Lower leg skin (tissue), 3 donors: ENCODE measurements at regions not wholly inside any gene's neighbourhood (a gene's known extent, or its start where the extent isn't known, plus 50 kb on each side); places are given as distances from the start of the nearest gene placed in this dataset.

Source experiments
- CTCF ChIP-seq, 3 donors: fragments of 450-650 bp; IDR thresholded peaks; one replicate each; pipeline ENCODE4 v1.5.1; 2016; ENCODE audit warnings: antibody characterized with exemption in 3 of 3, mild to moderate bottlenecking in 3 of 3, moderate library complexity in 2 of 3
- POLR2A ChIP-seq, 2 donors: fragments of 450-650 bp; IDR thresholded peaks; one replicate each; pipeline ENCODE4 v1.6.1; 2016 to 2017; ENCODE audit warnings: antibody characterized with exemption in 2 of 2, mild to moderate bottlenecking in 1 of 2, moderate library complexity in 1 of 2

- no peak for TF ChIP-seq CTCF (IDR thresholded peaks at IDR 0.05)
- no peak for TF ChIP-seq POLR2A (IDR thresholded peaks at IDR 0.05)
Observed at GRCh38 chr2:208619993-208620392, 213.4 kb downstream of the PTH2R start.
